ENCODE measurements at regions not wholly inside any gene's neighbourhood (a gene's known extent, or its start where the extent isn't known, plus 50 kb on each side); places are given as distances from the start of the nearest gene placed in this dataset.

DNA sequence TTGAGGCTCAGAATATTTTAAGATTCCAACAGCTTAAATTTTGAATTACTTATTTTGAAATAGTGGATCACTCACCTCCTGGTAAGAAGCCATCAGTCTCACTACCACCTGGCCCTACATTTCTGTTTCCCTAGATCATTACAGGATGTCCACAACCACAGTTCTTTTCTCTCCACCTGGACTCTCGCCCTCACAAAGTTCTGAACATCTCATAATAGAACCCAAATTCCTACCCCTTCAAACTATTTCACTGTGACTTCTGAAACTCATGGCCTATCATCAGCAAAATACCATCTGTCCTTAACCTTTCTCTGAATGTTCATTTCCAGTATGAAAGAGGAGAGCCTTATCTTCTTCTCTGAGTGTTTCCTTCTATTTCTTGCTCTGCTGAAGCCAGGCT, 299.2 kb upstream of the MGAT5 start:
- no peak for TF ChIP-seq YY1 (IDR thresholded peaks at IDR 0.05; ENCODE audit: insufficient read depth, insufficient read length)
- TF ChIP-seq ZNF274 (IDR thresholded peaks at IDR 0.05; ENCODE audit: low read depth, low read length), result no peak
- TF ChIP-seq SUZ12 (IDR thresholded peaks at IDR 0.05; ENCODE audit: extremely low read depth, insufficient read depth, insufficient read length), result no peak
